GM19351 (cell line): ENCODE measurements at regions not wholly inside any gene's neighbourhood (a gene's known extent, or its start where the extent isn't known, plus 50 kb on each side); places are given as distances from the start of the nearest gene placed in this dataset.

Source experiments
- ATAC-seq: cut with Tn5 transposase; IDR thresholded peaks from one replicate; pipeline ENCODE4 v1.9.1; 2021; ENCODE audit warnings: mild to moderate bottlenecking, moderate library complexity; ENCODE audit not compliant: unreplicated experiment

- ATAC-seq, result no peak
Measured at GRCh38 chr2:2567776-2568175, 236.7 kb upstream of the MYT1L start.

GRCh38 chr2:2566396-2567323 lies 235.6 kb upstream of the MYT1L start:
- ATAC-seq, result no peak

GRCh38 chr2:2565671-2566070 lies 234.6 kb upstream of the MYT1L start:
- no peak for ATAC-seq

- ATAC-seq, result no peak
Measured at GRCh38 chr2:2564300-2565078, 233.4 kb upstream of the MYT1L start.

- ATAC-seq, result no peak
Measured at GRCh38 chr2:2563309-2563860, 232.3 kb upstream of the MYT1L start.

- no peak for ATAC-seq
Measured at GRCh38 chr2:2562867-2563266, 231.8 kb upstream of the MYT1L start.

- no peak for ATAC-seq
Measured at GRCh38 chr2:2561346-2562095, 230.4 kb upstream of the MYT1L start.

GRCh38 chr2:2560374-2561015 lies 229.4 kb upstream of the MYT1L start:
- no peak for ATAC-seq

- ATAC-seq, result no peak
Measured at GRCh38 chr2:2558476-2558875, 227.4 kb upstream of the MYT1L start.

- no peak for ATAC-seq
Measured at GRCh38 chr2:2557475-2557874, 226.4 kb upstream of the MYT1L start.

GRCh38 chr2:2550856-2551255 lies 219.8 kb upstream of the MYT1L start:
- no peak for ATAC-seq

- ATAC-seq, result no peak
Measured at GRCh38 chr2:2547911-2548310, 216.8 kb upstream of the MYT1L start.

GRCh38 chr2:2547451-2547850 lies 216.4 kb upstream of the MYT1L start:
- no peak for ATAC-seq

- no peak for ATAC-seq
Measured at GRCh38 chr2:2546046-2546445, 215.0 kb upstream of the MYT1L start.

GRCh38 chr2:2542966-2543611 lies 212.0 kb upstream of the MYT1L start:
- no peak for ATAC-seq

GRCh38 chr2:2542316-2542715 lies 211.2 kb upstream of the MYT1L start:
- no peak for ATAC-seq

- ATAC-seq, result no peak
Measured at GRCh38 chr2:2540406-2540805, 209.3 kb upstream of the MYT1L start.

- ATAC-seq, result no peak
Measured at GRCh38 chr2:2536416-2537056, 205.5 kb upstream of the MYT1L start.

GRCh38 chr2:2530334-2530733 lies 199.3 kb upstream of the MYT1L start:
- no peak for ATAC-seq

GRCh38 chr2:2528846-2529245 lies 197.8 kb upstream of the MYT1L start:
- no peak for ATAC-seq
